Ammon's horn (tissue), 1 donor: ENCODE measurements at regions not wholly inside any gene's neighbourhood (a gene's known extent, or its start where the extent isn't known, plus 50 kb on each side); places are given as distances from the start of the nearest gene placed in this dataset.

Experiments
- DNase-seq: peaks from one replicate; pipeline ENCODE4 v3.0.0-alpha.2; 2016; ENCODE audit warnings: low spot score

DNA sequence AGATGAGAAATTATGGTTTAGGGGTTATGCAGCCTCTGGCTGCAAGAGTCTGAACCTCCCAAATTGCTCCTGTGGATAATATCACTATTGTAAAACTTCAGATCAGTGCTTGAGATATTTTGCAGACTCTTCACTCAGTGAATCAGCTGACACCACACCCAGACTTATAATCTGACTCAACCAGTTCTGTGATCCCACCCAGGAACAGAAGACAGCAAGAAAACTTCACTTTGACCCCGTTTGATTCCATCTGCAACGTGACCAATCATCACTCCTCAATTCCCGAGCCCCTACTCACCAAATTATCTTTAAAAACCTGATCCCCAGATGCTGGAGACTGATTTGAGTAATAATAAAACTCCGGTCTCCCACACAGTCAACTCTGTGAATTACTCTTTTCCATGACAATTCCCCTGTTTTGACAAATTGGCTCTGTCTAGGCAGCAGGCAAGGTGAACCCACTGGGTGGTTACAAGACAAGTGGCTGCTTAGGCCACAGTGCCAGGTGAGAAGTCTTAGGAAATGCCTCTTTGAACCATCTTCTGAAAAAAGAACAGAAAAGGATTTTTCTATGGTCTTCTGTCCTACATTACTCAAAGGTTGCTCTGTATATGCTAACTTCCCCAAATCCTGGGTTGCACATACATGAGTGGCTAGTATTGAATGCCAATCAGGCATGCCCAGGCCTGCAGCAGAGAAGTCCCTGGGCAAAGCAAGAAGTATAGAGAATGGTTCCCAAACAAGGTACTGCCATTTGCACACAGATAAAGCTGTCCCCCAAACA, 588.0 kb downstream of the PRELID2 start:
- no peak for DNase-seq

DNA sequence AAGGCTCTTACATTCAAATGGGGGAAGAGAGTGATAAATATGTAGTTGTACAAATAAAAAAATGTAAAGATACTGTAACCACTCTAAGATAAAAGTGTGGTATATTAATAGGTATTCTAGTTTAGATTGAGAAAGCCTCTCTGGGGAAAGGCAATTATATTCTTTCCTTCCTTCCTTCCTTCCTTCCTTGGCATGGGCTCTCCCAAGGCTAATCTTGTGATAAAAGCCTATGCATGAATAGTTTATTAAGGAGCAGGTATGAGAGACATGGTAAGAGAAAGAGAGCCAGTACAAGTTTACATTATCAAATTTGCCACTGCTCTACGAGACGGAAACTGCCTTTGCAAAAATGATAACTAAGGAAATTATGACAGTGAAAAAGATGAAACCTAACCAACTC, 588.8 kb downstream of the PRELID2 start:
- DNase-seq, result no peak

- no peak for DNase-seq
Observed at GRCh38 chr5:145245354-145245753, 589.8 kb downstream of the PRELID2 start.

- DNase-seq, result no peak
Observed at GRCh38 chr5:145244788-145245187, 590.4 kb downstream of the PRELID2 start.

GRCh38 chr5:145244251-145244650, 590.9 kb downstream of the PRELID2 start:
- DNase-seq, result no peak

DNA sequence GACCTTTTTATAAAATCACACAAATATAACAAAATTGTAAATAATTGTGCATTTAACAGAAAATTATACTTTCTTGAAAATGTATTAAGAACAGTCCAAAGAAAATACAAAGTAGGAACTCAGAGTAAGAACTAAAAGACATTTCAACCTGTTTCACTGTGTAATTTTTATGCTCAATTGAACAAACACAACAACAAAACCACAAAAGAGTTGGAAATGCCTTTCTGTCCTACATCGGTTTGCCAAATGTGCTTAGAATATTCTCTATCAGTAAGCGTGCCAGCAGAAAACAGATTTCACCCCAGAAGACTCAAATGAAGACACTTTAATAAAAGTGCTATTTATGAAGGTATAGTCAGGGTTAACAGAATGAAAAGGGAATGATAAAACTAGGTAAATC, 592.1 kb downstream of the PRELID2 start:
- DNase-seq, result no peak

DNA sequence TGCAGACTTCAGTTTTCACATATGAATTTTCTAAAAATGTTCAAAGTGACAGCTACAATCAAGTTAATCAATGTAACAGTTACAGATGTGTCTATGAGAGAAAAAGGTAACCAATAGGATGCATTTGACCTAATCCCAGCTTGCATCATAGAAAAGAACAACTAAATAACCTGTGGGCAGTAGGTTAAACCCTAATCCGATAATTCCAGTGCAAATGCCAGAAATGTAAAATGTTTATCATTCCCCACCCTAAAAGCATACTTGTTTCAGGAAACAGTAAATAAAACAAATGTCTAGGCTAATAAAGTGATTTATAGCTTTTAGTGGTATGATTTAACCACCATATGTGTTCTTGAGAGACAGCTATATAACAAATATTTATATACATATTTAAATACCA, 592.6 kb downstream of the PRELID2 start:
- no peak for DNase-seq

- peak; percentile 13 for DNase-seq
Observed at GRCh38 chr5:145237843-145238242, 597.3 kb downstream of the PRELID2 start.

- DNase-seq, result no peak
Observed at GRCh38 chr5:145236983-145237382, 598.2 kb downstream of the PRELID2 start.

DNA sequence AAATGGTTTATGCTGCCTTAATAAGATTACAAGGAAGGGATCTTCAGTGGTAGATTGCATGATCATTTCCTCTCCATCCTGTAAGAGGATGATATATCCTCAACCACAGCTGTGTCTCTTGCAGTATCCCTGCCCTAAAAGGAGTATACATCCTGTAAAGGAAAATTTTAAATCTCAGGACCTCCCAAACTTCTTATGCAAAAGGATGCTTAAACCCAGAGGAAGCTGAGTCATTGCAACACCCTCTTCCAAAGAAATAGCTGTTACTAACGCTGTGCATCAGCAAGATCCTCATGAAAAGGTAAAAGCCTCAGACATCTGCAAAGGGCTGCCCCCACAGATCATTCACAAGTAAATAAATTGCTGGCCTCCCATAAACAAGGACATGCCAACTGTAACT, 599.0 kb downstream of the PRELID2 start:
- DNase-seq, result no peak

DNA sequence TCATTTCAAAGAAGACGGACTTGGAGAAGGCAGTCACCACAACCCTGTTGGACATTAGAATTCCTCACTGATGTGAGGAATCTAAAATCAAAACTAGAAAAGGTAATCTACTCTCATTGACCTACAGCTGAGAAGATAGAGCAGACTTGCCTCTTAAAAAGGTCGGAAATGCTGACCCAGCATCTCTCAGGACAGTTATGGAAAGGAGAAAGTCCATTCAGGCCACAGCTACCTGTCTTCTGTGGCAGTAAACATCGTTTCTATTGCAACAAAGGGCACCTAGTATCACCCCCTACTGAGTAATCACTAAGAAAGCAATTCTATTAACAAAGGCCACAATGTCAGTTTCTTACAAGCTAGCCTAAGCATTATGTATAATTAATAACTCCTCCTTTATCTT, 601.7 kb downstream of the PRELID2 start:
- no peak for DNase-seq

- DNase-seq, result no peak
Observed at GRCh38 chr5:145230781-145231180, 604.4 kb downstream of the PRELID2 start.

DNA sequence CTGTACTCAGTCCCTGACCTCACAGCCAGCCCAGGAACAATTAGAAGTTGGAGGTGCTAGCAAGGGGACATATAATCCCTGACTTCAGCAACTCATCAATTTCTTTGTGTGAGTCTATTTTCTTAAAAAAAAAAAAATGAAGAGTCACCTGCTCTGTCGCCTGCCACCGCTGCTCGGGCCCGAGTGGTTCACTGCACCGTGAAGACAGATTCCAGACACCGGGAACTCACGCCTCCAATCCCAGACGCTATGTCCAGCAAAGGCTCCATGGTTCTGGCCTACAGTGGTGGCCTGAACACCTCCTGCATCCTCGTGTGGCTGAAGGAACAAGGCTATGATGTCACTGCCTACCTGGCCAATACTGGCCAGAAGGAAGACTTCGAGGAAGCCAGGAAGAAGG, 606.6 kb downstream of the PRELID2 start:
- no peak for DNase-seq

GRCh38 chr5:145227881-145228280, 607.3 kb downstream of the PRELID2 start:
- DNase-seq, result no peak

DNA sequence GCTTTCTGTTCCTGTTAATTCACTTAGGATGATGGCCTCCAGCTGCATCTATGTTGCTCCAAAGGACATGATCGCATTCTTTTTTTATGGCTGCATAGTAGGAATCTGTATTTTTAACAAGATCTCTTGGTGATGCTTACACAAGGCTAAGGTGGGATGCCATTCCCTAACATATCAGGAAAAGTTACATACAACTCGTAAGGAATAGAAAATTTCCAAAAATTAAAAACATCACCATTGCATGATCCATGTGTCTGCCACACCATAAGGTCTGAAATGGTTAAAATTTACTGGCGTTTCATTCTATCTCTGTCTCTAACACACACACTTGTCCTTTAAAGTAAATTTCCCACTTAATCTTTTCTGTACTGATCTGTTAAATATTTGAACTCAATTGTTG, 608.4 kb downstream of the PRELID2 start:
- no peak for DNase-seq

DNA sequence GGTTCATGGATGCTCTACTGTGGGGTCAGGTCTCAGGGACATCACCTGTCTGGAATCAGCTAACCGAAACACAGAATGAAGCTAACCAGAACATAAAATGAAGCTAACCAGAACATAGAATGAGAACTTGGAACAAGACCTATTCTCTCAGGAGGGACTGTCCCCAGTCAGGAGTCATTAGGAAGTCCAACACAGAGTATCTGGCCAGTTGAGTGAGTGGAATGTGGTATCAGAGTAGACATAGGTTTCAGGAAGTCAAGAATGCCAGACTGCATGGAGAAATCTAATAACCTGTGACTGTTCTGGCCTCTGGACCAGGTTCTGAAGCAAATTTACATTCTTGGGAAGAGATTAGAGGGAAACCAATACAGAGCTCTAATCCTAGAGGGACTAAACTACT, 609.6 kb downstream of the PRELID2 start:
- no peak for DNase-seq

DNA sequence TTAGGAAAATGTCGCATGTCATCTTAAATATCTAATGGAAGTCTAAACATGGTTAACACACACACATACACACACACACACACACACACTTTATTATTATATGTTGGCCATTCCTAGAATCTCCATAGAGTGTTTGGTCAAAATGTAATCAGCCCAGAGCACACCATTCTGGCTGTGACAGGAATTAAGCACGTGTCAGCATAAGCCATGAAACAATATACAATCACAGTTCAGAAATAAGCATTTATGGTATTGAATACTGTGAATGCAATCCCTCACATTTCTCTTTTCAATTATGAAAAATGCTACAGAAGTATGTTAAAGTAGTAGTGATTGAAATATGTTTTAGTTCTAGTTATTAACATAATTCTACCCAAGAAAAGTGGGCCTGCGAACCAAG, 611.6 kb downstream of the PRELID2 start:
- DNase-seq, result no peak

DNA sequence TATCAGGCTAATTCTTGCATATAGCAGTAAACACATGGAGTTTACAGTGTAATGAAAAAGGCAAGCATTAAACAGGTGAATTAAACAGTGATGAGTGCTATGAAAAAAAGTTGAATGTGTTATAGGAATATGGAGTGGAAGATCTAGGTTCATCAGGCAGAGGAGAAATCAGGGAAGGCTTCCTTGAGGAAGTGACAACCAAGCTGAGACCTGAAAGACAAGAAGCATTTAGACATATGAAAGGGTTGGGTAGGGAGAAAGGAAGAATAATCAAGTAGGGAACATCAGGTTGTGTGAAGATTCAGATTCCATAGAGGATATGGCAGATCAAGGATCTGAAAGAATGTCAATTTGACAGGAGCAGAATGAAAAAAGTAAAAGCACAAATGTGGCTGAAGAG, 612.5 kb downstream of the PRELID2 start:
- no peak for DNase-seq

DNA sequence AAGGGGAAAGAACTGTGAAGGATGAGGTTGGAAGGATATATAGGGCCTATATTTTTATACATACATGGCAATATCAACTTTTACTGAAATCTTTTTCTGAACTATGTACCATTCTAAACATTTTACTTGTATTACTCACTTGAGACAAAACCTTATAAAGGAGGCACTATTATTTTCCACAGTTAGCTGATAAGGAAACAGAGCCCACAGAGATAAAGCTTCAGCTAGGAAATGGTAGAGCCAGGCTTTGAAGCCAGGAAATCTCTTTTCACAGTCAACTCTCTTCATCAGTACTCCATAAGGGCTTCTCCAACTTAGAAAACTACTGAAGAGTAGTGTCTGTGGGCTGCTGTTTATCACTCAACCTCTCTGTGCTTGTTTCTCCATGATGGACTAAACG, 613.7 kb downstream of the PRELID2 start:
- no peak for DNase-seq

DNA sequence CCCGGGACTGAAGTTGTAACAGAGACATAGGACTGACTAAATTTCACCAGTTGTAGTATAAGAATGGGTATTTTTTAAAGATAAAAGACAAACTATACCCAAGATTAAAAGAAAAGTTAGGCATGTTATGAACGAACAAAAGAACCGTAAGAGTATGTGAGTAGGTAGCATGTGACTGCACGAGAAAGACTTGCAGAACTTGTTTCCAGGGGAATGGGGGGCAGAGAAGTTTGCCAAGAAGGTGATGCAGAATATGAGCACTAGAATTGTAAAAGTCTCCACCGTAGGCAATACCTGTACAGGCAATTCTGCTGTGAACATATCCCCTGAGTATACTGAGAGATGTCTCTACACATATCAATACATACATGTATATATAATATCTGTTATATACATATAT, 614.7 kb downstream of the PRELID2 start:
- no peak for DNase-seq

- no peak for DNase-seq
Observed at GRCh38 chr5:145218982-145219381, 616.2 kb downstream of the PRELID2 start.

GRCh38 chr5:145218019-145218418, 617.1 kb downstream of the PRELID2 start:
- DNase-seq, result no peak

- DNase-seq, result no peak
Observed at GRCh38 chr5:145210020-145210419, 625.1 kb downstream of the PRELID2 start.

- no peak for DNase-seq
Observed at GRCh38 chr5:145205546-145205945, 629.6 kb downstream of the PRELID2 start.
